HFF-Myc (cell line): ENCODE measurements at regions not wholly inside any gene's neighbourhood (a gene's known extent, or its start where the extent isn't known, plus 50 kb on each side); places are given as distances from the start of the nearest gene placed in this dataset.

ENCODE experiments used
- DNase-seq: peaks from one replicate; pipeline ENCODE4 v3.0.0-alpha.2; 2011; ENCODE audit warnings: low read depth; ENCODE audit errors: extremely low read depth
- H3K4me3 ChIP-seq: replicated peaks from 2 replicates; pipeline ENCODE4 v1.5.1; 2011; ENCODE audit warnings: low read depth, mild to moderate bottlenecking, control low read depth, low read length
- CTCF ChIP-seq: IDR thresholded peaks from 2 replicates; pipeline ENCODE4 v1.5.1; 2012; ENCODE audit warnings: mild to moderate bottlenecking, low read depth, low read length, control low read depth; ENCODE audit errors: missing control alignments

- DNase-seq: no peak
- no peak for TF ChIP-seq CTCF
- no peak overlapping the region for H3K4me3 ChIP-seq
Observed at GRCh38 chr11:115065314-115065713, 387.0 kb downstream of the NXPE2 start.

- DNase-seq: no peak
- no peak overlapping the region for H3K4me3 ChIP-seq
- TF ChIP-seq CTCF: no peak
Observed at GRCh38 chr11:115065830-115066664, 387.7 kb downstream of the NXPE2 start.

GRCh38 chr11:115067471-115067870 is 389.1 kb downstream of the NXPE2 start:
- TF ChIP-seq CTCF: no peak
- no peak overlapping the region for H3K4me3 ChIP-seq
- DNase-seq: no peak

- DNase-seq: no peak
- no peak for TF ChIP-seq CTCF
- no peak overlapping the region for H3K4me3 ChIP-seq
Observed at GRCh38 chr11:115067900-115068530, 389.7 kb downstream of the NXPE2 start.

GRCh38 chr11:115069599-115069998 is 391.3 kb downstream of the NXPE2 start:
- H3K4me3 ChIP-seq: no peak overlapping the region
- no peak for TF ChIP-seq CTCF
- no peak for DNase-seq

- DNase-seq: no peak
- no peak for TF ChIP-seq CTCF
Observed at GRCh38 chr11:115075356-115075755, 397.0 kb downstream of the NXPE2 start.

More at GRCh38 chr11:115075356-115075755, 397.0 kb downstream of the NXPE2 start:
- no peak overlapping the region for H3K4me3 ChIP-seq
